Fibroblast of lung (primary cell): ENCODE measurements at regions not wholly inside any gene's neighbourhood (a gene's known extent, or its start where the extent isn't known, plus 50 kb on each side); places are given as distances from the start of the nearest gene placed in this dataset.
"Not testable (repeated sequence)": the region's sequence is repeated elsewhere in the genome, so short reads cannot be mapped to it uniquely, and the experiment has no call there.

Source experiments
- DNase-seq, 2 donors: peaks; one replicate each; pipeline versions ENCODE4 v3.0.0 to v3.0.0-alpha.2; 2010; ENCODE audit warnings: low read depth in 2 of 2
- H2AFZ ChIP-seq: 2 replicates; pipeline ENCODE4 v1.5.1; 2012; ENCODE audit warnings: low read length, control low read depth, inconsistent platforms
- H3K27ac ChIP-seq: 2 replicates; pipeline ENCODE4 v1.5.1; 2011; ENCODE audit warnings: low read length, control low read depth; ENCODE audit not compliant: insufficient read depth
- H3K27me3 ChIP-seq: 2 replicates; pipeline ENCODE4 v1.5.1; 2011; ENCODE audit warnings: mild to moderate bottlenecking, low read length; ENCODE audit not compliant: control insufficient read depth, insufficient read depth
- H3K36me3 ChIP-seq: 2 replicates; pipeline ENCODE4 v1.5.1; 2011; ENCODE audit warnings: low read length; ENCODE audit not compliant: control insufficient read depth, insufficient read depth
- H3K4me1 ChIP-seq: 2 replicates; pipeline ENCODE4 v1.5.1; 2011; ENCODE audit warnings: low read length; ENCODE audit not compliant: control insufficient read depth, insufficient read depth; ENCODE audit errors: extremely low read depth
- H3K4me2 ChIP-seq: 2 replicates; pipeline ENCODE4 v1.5.1; 2011; ENCODE audit warnings: low read length, control low read depth; ENCODE audit not compliant: insufficient read depth; ENCODE audit errors: extremely low read depth
- H3K4me3 ChIP-seq, 4 experiments: fragments of 200-600 bp in 1 of 4; sonication (generic) in 1 of 4; replicated peaks in 1 of 4; 2 replicates each; pipeline ENCODE4 v1.5.1; 2011 to 2016; ENCODE audit warnings: low read length in 4 of 4, low read depth in 3 of 4, mild to moderate bottlenecking in 3 of 4, control low read depth in 2 of 4, inconsistent platforms in 1 of 4, mixed read lengths in 1 of 4; ENCODE audit not compliant: insufficient read depth in 1 of 4; ENCODE audit errors: control extremely low read depth in 1 of 4
- H3K79me2 ChIP-seq: 2 replicates; pipeline ENCODE4 v1.5.1; 2012; ENCODE audit warnings: mild to moderate bottlenecking, low read length, inconsistent platforms; ENCODE audit not compliant: control insufficient read depth, insufficient read depth
- H3K9ac ChIP-seq: 2 replicates; pipeline ENCODE4 v1.5.1; 2011; ENCODE audit warnings: mild to moderate bottlenecking, low read length, control low read depth; ENCODE audit not compliant: insufficient read depth
- H3K9me3 ChIP-seq: 2 replicates; pipeline ENCODE4 v1.5.1; 2012; ENCODE audit warnings: low read depth, low read length; ENCODE audit not compliant: control insufficient read depth, insufficient read depth
- H4K20me1 ChIP-seq: 2 replicates; pipeline ENCODE4 v1.5.1; 2011; ENCODE audit warnings: low read length; ENCODE audit not compliant: control insufficient read depth, insufficient read depth; ENCODE audit errors: extremely low read depth
- EZH2 ChIP-seq: IDR thresholded peaks from 2 replicates; pipeline ENCODE4 v1.5.1; 2012; ENCODE audit warnings: low read length, control low read depth, mild to moderate bottlenecking; ENCODE audit errors: missing control alignments
- TF ChIP-seq, protein P1 (sequence below), 2 donors: IDR thresholded peaks in 1 of 2; conservative IDR thresholded peaks in 1 of 2; 1 replicate in 1 of 2; 2 replicates in 1 of 2; pipeline ENCODE4 v1.5.1; 2011 to 2012; ENCODE audit warnings: low read length in 2 of 2, control low read depth in 1 of 2, inconsistent platforms in 1 of 2, low read depth in 1 of 2, mild to moderate bottlenecking in 1 of 2

DNA sequence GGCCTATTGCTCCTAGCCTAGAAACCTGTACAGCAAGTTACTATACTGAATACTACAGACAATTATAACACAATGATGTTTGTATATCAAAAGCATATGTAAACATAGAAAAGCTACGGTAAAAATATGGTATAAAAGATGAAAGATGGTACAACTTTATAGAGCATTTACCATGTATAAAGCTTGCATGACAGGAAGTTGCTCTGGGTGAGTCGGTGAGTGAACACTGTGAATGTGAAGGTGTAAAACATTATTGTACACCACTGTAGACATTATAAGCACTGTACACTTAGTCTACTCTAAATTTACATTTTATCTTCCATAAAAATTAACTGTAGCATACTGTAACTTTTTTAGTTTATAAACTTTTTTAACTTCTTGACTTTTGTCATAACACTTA is 674.3 kb upstream of the ZWINT start:
- no peaks in the 10 kb centered on the region for H3K27me3 ChIP-seq
- no peaks in the 10 kb centered on the region for H3K9me3 ChIP-seq
- no peak overlapping the region for H3K4me3 ChIP-seq
- no peak overlapping the region for H3K27ac ChIP-seq
- no peak overlapping the region for H2AFZ ChIP-seq
- no peaks in the 10 kb centered on the region for H4K20me1 ChIP-seq
- H3K9ac ChIP-seq: no peak overlapping the region
- H3K4me1 ChIP-seq: no peaks in the 10 kb centered on the region
- no peaks in the 10 kb centered on the region for H3K79me2 ChIP-seq
- no peak overlapping the region for H3K4me2 ChIP-seq
- TF ChIP-seq, protein P1, sequence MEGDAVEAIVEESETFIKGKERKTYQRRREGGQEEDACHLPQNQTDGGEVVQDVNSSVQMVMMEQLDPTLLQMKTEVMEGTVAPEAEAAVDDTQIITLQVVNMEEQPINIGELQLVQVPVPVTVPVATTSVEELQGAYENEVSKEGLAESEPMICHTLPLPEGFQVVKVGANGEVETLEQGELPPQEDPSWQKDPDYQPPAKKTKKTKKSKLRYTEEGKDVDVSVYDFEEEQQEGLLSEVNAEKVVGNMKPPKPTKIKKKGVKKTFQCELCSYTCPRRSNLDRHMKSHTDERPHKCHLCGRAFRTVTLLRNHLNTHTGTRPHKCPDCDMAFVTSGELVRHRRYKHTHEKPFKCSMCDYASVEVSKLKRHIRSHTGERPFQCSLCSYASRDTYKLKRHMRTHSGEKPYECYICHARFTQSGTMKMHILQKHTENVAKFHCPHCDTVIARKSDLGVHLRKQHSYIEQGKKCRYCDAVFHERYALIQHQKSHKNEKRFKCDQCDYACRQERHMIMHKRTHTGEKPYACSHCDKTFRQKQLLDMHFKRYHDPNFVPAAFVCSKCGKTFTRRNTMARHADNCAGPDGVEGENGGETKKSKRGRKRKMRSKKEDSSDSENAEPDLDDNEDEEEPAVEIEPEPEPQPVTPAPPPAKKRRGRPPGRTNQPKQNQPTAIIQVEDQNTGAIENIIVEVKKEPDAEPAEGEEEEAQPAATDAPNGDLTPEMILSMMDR (conservative IDR thresholded peaks at IDR 0.05 in 1 of 2, IDR thresholded peaks at IDR 0.05 in 1 of 2; ENCODE audit: low read depth in 1 of 2, low read length in 2 of 2): no peak
- TF ChIP-seq EZH2: no peak
- H3K36me3 ChIP-seq: no peaks in the 10 kb centered on the region
- DNase-seq: no peak

DNA sequence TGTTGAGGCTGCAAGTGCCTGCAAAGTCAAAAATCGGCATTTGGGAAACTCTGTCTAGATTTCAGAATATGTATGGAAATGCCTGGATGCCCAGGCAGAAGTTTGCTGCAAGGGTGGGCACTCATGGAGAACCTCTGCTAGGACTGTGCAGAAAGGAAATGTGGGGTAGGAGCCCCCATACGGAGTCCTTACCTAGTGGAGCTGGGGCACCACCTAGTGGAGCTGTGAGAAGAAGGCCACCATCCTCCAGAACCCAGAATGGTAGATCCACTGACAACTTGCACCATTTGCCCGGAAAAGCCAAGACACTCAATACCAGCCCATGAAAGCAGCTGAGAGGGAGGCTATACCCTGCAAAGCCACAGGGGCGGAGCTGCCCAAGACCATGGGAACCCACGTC is 671.2 kb upstream of the ZWINT start:
- H3K9ac ChIP-seq, H4K20me1 ChIP-seq, H3K27me3 ChIP-seq, H3K36me3 ChIP-seq, H3K4me1 ChIP-seq, H2AFZ ChIP-seq, H3K9me3 ChIP-seq, H3K4me2 ChIP-seq, H3K79me2 ChIP-seq, H3K4me3 ChIP-seq, DNase-seq, H3K27ac ChIP-seq: not testable (repeated sequence)

DNA sequence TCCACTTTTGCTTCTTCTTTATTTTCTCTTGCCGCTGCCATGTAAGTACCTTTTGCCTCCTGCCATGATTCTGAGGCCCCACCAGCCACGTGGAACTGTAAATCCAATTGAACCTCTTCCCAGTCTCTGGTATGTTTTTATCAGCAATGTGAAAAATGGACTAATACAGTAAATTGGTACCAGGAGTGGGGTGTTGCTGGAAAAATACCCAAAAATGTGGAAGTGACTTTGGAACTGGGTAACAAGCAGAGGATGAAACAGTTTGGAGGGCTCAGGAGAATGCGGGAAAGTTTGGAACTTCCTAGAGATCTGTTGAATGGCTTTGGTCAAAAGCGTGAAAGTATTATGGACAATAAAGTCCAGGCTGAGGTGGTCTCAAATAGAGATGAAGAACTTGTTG is 670.3 kb upstream of the ZWINT start:
- H3K4me3 ChIP-seq: no peak overlapping the region
- no peaks in the 10 kb centered on the region for H3K4me1 ChIP-seq
- no peaks in the 10 kb centered on the region for H3K27me3 ChIP-seq
- TF ChIP-seq EZH2: no peak
- TF ChIP-seq, protein P1 (conservative IDR thresholded peaks at IDR 0.05 in 1 of 2, IDR thresholded peaks at IDR 0.05 in 1 of 2; ENCODE audit: low read depth in 1 of 2, low read length in 2 of 2): no peak
- H3K36me3 ChIP-seq: no peaks in the 10 kb centered on the region
- H3K9me3 ChIP-seq: no peaks in the 10 kb centered on the region
- no peaks in the 10 kb centered on the region for H4K20me1 ChIP-seq
- no peak overlapping the region for H3K9ac ChIP-seq
- no peak overlapping the region for H3K27ac ChIP-seq
- H3K4me2 ChIP-seq: no peak overlapping the region
- H3K79me2 ChIP-seq: no peaks in the 10 kb centered on the region
- DNase-seq: no peak
- no peak overlapping the region for H2AFZ ChIP-seq

DNA sequence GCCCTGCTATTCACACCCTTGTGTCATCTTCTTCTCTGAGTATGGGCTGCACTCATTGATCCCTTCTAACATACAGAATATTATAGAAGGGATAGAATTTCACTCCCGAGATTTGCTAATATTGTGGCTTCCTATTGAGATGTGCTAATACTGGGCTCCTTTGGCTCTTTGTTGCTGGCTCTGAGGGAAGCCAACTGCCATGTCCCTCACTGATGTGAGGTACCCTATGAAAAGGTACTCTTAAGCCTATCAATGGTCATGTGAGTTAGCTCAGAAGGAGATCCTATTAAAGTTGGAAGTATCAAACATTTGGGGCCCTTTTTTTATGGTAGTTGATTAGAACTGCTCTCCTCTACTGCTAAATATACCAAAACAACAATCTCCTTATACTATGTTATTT is 665.2 kb upstream of the ZWINT start:
- H3K4me1 ChIP-seq: no peaks in the 10 kb centered on the region
- TF ChIP-seq, protein P1 (conservative IDR thresholded peaks at IDR 0.05 in 1 of 2, IDR thresholded peaks at IDR 0.05 in 1 of 2; ENCODE audit: low read depth in 1 of 2, low read length in 2 of 2): no peak
- no peaks in the 10 kb centered on the region for H3K36me3 ChIP-seq

More for the DNA sequence above, 665.2 kb upstream of the ZWINT start:
- Histone ChIP-seq H3K27me3 (no peaks in the 10 kb centered on the region), H4K20me1 (no peaks in the 10 kb centered on the region), H2AFZ (no peak overlapping the region), H3K9me3 (no peaks in the 10 kb centered on the region), H3K79me2 (no peaks in the 10 kb centered on the region), H3K27ac (no peak overlapping the region), H3K9ac (no peak overlapping the region), H3K4me3 (no peak overlapping the region), H3K4me2 (no peak overlapping the region)
- no peak for DNase-seq
